ENCODE measurements at regions not wholly inside any gene's neighbourhood (a gene's known extent, or its start where the extent isn't known, plus 50 kb on each side); places are given as distances from the start of the nearest gene placed in this dataset.
A peak's percentile ranks its signal among the peaks of the same experiment; 100 is the strongest.

- no peaks in the 10 kb centered on the region for H3K4me1 ChIP-seq (ENCODE audit: control insufficient read depth in 5 of 5, insufficient read depth in 5 of 5, low read length in 5 of 5)
- ATAC-seq (ENCODE audit: insufficient read depth, low FRiP score): no peak
- H3K9ac ChIP-seq (ENCODE audit: insufficient read depth in 1 of 2, low read length in 2 of 2): no peak overlapping the region
- peak in 2 of 3 donors; percentile 16 to 28 for DNase-seq
- no peak overlapping the region for H3K27ac ChIP-seq (ENCODE audit: low read depth in 1 of 2, low read length in 1 of 2)
- TF ChIP-seq CTCF (IDR thresholded peaks at IDR 0.05; ENCODE audit: control extremely low read depth, extremely low read depth): no peak
- peaks cover 0 to 1% (median 0%) of the 10 kb centered on the region in 4 donors for H3K9me3 ChIP-seq (ENCODE audit: control insufficient read depth in 4 of 4, insufficient read depth in 3 of 4, low read length in 3 of 4)
- H3K27me3 ChIP-seq (ENCODE audit: control insufficient read depth in 3 of 3, insufficient read depth in 3 of 3, low read length in 2 of 3): no peaks in the 10 kb centered on the region
- H3K36me3 ChIP-seq (ENCODE audit: control insufficient read depth in 4 of 4, insufficient read depth in 4 of 4, low read length in 4 of 4): no peaks in the 10 kb centered on the region
- no peak overlapping the region for H3K4me3 ChIP-seq
- 47 to 53% methylated on average over 4 of the region's 4 CpGs for WGBS, 2 donors
These were observed 785.8 kb upstream of the ADGRL4 start for GRCh38 chr1:79792219-79792930.

DNA sequence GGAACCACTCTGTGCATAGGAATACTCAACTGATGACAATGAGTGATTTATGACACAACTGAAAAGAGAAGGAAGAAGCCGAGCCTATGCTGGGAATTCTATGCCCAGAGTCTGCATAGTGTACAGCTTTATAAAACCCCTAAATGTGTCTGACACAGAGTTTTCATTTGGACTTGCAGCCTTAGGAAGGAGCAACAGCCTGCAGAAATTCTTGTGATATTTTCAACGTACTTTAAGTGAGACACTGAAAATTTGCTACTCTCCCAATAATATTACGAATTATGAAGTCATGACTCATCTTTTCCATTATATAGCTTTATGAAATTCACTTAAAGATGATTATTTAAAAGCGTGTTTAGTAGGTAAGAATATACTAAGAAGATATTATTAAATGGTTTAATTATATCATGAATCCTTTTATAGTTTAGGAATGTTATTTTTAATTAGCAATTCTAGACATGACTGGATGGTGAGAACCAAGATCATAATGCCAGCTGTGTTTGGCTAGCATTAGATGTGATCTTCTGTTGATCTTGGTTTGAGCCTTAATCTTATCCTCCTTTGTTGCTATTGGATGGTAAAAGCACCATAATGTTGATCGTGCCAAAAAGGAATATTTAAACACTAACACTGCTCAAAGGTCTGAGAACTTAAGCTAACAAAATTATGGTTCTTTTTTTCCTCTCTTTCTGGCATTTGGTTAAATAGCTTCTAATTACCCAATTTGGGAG lies 785.1 kb upstream of the ADGRL4 start:
- no peaks in the 10 kb centered on the region for H3K27me3 ChIP-seq (ENCODE audit: control insufficient read depth in 3 of 3, insufficient read depth in 3 of 3, low read length in 2 of 3)
- ATAC-seq (ENCODE audit: insufficient read depth, low FRiP score): no peak
- H3K9ac ChIP-seq (ENCODE audit: insufficient read depth in 1 of 2, low read length in 2 of 2): no peak overlapping the region
- H3K4me1 ChIP-seq (ENCODE audit: control insufficient read depth in 5 of 5, insufficient read depth in 5 of 5, low read length in 5 of 5): no peaks in the 10 kb centered on the region
- TF ChIP-seq CTCF (IDR thresholded peaks at IDR 0.05; ENCODE audit: control extremely low read depth, extremely low read depth): no peak
- no peak overlapping the region for H3K4me3 ChIP-seq
- no peak overlapping the region for H3K27ac ChIP-seq (ENCODE audit: low read depth in 1 of 2, low read length in 1 of 2)
- no peaks in the 10 kb centered on the region for H3K9me3 ChIP-seq (ENCODE audit: control insufficient read depth in 4 of 4, insufficient read depth in 3 of 4, low read length in 3 of 4)
- no peaks in the 10 kb centered on the region for H3K36me3 ChIP-seq (ENCODE audit: control insufficient read depth in 4 of 4, insufficient read depth in 4 of 4, low read length in 4 of 4)
- 77 to 80% methylated on average over 5 of the region's 5 CpGs for whole genome bisulfite sequencing, 2 donors
- DNase-seq: no peak

DNA sequence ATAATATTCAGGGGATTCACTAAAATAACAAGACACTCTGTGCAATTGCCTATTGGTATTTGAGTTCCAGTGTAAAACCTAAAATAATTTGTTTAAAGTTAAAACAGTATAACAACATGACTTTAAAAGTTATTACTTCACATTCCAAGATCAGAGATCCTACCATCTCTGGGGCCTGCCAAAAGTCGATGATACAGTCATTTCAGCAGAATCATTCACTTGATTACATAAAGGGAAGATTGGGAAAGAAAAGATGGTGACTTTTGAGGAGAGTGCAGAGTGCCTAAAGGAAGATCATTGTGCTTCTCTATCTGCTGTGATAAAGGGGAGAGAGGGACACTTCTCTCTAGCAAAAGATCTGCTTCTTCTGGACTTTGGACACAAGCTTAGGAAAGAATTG lies 784.4 kb upstream of the ADGRL4 start:
- no peak overlapping the region for H3K9ac ChIP-seq (ENCODE audit: insufficient read depth in 1 of 2, low read length in 2 of 2)
- no peak for TF ChIP-seq CTCF (IDR thresholded peaks at IDR 0.05; ENCODE audit: control extremely low read depth, extremely low read depth)
- H3K27ac ChIP-seq (ENCODE audit: low read depth in 1 of 2, low read length in 1 of 2): no peak overlapping the region
- WGBS, 2 donors: 73 to 84% methylated on average over 1 of the region's 1 CpG
- H3K36me3 ChIP-seq (ENCODE audit: control insufficient read depth in 4 of 4, insufficient read depth in 4 of 4, low read length in 4 of 4): no peaks in the 10 kb centered on the region
- DNase-seq (no peak), ATAC-seq (ENCODE audit: insufficient read depth, low FRiP score) (no peak)
- H3K9me3 ChIP-seq (ENCODE audit: control insufficient read depth in 4 of 4, insufficient read depth in 3 of 4, low read length in 3 of 4): no peaks in the 10 kb centered on the region
- H3K27me3 ChIP-seq (ENCODE audit: control insufficient read depth in 3 of 3, insufficient read depth in 3 of 3, low read length in 2 of 3): no peaks in the 10 kb centered on the region
- no peaks in the 10 kb centered on the region for H3K4me1 ChIP-seq (ENCODE audit: control insufficient read depth in 5 of 5, insufficient read depth in 5 of 5, low read length in 5 of 5)
- H3K4me3 ChIP-seq: no peak overlapping the region

Measured in lung (tissue), 11 donors.